GOT3 (cell line): ENCODE measurements at regions not wholly inside any gene's neighbourhood (a gene's known extent, or its start where the extent isn't known, plus 50 kb on each side); places are given as distances from the start of the nearest gene placed in this dataset.

Source experiments
- DNase-seq: peaks from one replicate; lab custom pipeline; 2025; ENCODE audit warnings: mixed read lengths; lab: John Stamatoyannopoulos, UW

DNA sequence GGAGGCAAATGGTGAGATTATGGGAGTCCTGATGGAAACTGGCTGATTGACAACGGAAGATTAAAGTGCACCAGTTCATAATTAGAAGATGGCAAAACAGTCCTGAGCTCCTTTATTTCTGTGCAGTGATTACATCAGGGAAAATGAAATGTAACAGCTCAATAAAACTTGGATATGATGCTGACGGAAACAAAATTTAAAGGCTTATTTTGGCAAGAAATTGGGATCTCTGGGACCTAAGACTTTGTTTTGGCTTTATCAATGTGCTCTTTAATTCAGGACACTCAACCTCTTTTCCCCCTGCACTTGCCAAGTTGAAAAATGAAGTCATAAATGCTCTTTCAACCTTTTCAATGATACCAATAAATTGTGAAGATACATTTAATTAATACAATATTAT lies 226.8 kb downstream of the C6orf118 start:
- DNase-seq, result no peak

DNA sequence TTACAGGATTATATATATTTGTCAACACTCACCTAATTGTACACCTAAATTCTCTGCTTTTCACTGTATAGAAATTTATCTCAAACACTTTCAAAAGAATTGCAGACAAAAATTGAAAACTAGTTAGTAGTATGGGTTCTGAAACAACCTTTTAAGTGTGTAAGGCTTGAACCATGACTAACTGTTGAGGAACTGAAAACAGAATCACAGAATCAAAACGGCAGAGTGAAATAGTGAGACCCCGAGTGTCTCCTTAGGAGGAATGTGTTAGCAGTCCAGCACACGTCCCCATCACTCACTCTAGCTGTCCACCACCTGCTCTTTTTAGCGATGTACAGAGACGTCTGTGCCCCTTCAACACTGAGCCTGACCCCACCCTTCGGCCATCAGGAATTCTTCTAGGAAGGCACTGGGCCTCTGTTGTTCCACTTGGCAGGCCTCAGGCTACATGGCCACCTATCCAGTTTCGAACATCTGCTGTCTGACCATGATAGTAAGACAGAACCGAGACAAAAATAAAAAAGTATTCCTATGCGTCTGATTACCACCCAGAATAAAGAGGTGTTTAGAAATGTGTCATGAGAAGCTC lies 227.4 kb downstream of the C6orf118 start:
- no peak for DNase-seq

DNA sequence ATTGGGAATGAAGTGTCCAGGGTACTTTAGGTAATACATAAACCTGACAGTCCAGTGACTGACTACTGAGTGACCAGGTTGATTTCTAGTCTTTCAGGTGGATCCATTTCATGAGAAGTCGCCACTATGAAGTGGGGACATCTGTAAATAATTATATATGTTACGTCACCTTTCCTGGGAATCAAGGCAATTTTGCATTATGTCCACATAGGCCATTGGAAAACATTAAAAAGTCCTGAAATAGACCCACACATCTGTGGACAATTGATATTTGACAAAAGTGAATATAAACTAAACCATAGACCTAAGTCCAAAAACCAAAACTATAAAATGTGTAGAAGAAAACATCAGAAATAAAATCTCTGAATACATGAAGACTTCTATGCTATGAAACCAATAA lies 231.5 kb downstream of the C6orf118 start:
- DNase-seq, result no peak

DNA sequence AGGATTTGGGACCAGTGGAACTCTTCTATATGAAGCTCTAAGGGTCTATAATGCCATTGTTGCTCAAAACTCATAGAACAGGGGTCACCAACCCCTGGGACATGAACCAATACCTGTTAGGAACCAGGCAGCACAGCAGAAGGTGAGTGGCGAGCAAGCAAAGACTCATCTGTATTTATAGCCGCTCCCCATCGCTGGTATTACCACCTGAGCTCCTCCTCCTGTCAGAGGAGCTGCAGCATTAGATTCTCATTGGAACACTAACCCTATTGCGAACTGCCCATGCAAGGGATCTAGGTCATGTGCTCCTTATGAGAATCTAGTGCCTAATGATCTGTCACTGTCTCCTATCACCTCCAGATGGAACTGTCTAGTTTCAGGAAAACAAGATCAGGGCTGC lies 237.5 kb downstream of the C6orf118 start:
- no peak for DNase-seq

DNA sequence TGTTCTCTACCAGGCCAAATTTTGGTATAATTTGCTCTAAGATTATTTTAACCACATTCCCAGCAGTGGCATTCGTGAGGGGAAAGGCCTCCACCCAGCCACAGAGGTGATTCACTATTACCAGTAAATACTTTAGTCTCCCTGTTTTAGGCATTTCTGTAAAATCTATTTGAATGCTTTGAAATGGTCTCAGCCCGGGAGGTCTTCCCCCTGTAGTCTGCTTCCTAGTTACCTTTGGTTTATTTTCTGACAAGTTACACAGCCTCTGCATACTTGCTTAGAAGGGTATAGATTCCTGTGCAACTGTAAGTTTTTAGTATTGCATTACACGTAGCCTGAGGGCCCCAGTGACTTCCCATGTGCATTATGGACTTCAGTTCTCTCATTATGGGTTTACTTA lies 248.7 kb downstream of the C6orf118 start:
- DNase-seq, result no peak

DNA sequence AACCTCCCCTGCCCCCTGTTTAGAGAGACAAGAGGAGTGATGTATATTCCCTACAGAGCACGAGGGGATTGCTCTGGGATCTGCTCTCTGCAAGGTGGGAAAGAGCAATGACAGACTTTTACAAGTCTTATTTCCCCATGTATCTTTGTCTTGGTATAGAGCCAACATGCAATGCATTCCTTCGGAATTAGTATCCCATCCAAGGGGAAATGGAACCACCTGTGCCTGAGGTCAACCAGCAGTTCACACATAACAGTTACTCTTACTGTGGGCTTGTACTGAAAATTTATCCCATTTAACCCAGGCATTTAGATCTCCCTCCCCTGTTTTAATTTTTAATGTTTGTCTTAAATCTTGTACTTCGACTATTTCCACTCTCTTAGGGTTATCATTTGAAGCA lies 250.4 kb downstream of the C6orf118 start:
- DNase-seq, result no peak

DNA sequence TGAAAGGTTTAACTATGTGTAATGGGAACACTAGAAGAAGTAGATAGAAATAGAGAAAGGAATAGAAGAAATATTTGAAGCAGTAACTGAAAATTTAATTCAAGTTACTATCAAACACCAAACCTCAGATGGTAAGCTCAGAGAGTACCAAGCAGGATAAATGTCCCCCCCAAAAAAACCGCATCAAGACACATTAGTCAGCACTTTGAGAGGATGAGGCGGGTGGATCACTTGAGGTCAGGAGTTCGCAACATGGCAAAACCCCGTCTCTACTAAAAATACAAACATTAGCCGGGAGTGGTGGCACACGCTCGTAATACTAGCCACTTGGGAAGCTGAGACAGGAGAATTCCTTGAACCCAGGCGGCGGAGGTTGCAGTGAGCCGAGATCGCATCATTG lies 253.1 kb downstream of the C6orf118 start:
- no peak for DNase-seq

DNA sequence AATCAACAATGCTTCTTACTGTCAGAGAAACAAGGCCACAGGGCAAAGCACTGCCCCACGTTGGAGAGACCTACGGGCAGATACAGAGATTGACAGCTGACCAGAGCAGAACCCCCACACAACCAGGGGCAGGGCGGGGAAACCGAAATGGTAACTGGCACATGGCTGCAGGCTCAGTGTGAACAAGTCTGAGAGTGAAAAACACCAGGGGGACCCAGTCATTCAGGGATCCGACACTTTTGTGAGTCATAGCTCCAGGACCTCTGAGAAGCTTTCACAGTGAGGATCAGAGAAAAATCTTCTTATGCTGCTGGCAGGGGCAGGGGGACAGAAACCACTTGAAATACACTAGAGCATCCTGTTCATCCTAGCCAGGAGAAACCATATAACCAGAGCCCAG lies 254.2 kb downstream of the C6orf118 start:
- no peak for DNase-seq

DNA sequence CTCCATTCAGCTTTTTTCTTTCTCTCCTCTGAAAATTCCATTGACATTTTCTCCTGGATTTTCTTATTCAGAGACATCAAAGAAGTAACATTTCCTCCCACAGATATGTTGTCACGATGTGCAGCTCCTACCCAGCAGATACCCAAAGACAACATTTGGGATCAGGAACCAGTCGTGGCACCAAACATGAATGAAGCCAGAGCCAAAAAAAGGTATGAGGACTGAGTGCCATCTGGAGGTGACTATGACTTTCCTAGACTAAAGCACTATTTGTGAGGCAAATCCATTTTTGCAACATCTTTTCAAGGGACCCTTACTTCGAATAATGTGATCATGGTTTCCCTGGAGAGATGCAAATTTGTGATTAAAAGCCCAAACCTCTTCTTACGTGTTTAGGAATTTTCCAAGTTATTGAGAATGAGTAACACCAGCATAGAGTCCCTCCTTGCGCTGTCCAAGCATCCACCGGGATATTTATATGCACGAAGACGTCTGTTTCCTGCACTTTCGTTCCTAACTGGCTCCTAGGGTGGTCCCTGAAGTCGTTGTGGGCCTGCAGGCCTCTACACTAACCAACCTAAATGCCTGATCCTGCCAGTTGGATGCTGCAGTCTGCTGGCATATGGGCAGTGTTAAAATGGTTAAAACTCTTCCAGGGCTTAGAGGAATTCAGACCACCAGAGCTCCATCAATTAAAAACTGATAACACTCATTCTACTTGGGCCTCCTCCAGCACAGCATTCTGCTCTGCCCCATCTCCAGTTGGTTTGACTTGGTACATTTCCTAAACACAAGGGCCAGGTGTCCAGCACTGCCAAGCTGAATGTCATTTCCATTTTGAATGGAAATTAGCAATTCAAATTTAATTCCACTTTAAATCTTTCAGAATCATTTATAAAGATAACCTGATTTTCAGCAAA lies 256.6 kb downstream of the C6orf118 start:
- DNase-seq, result no peak

DNA sequence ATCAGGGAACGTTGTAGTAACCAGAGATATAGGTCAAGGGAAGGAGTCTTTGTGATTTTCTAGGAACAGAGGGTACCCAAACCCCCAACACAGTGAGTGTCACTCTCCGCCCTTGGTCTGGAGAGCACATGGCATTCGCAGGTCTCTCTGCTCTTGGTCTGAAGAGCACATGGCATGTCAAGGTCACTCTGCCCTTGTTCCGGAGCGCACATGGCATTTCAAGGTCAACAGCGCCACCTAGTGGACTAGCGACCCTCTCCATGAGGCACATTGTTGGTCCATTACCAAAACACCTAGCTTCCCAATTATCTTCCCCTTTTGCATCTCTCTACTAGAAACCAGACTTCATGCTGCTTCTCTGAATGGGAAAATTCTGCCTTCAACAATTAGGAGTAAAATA lies 260.0 kb downstream of the C6orf118 start:
- DNase-seq, result no peak

DNA sequence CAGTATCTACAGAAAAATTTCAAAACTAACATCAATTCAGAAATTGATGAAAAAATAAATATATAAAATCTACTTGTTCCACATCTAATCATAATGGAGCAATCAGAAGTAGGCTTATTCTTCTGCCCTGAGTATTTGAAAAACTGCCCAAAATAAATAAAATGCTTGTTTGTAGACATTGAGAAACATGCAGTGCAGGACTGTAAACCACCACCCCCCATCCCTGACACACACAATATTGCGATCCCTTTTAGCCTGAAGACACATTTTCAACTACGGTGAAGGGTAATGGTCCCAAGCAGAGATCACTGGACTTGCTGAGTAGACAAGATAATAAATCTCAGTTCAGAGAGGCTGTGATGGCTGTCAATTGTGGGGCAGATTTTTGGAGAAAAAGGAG lies 261.5 kb downstream of the C6orf118 start:
- no peak for DNase-seq

DNA sequence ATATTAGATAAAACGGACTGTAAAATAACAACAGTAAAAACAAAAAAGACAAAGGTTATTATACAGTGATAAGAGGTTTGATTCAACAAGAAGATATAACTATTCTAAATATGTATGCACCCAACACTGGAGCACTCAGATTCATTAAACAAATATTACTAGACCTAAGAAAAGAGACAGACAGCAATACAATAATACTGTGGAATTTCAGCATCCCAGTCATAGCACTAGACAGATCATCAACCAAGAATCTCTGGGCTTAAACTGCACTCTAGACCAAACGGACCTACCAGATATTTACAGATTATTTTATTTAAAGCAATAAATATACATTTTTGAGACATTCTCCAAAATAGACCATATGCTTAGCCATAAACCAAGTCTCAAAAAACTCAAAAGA lies 263.8 kb downstream of the C6orf118 start:
- no peak for DNase-seq

DNA sequence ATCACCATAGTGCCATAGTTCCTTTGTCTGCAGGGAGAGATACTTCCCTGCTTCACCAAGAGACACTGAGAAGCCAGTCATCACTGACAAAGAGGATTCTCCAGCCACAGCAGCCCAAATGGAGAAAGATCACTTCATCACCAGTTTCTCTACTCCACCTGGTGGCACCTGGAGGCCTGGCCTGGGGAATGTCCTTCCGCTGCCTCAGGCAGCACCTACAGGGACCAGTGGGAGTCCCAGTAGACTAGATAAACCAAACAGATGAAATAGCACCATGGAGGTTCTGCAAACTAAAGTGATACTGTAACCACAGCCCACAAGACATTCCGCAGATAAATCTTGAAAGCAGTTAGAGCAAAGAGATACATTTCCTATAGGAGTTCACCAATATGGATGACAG lies 266.5 kb downstream of the C6orf118 start:
- no peak for DNase-seq

DNA sequence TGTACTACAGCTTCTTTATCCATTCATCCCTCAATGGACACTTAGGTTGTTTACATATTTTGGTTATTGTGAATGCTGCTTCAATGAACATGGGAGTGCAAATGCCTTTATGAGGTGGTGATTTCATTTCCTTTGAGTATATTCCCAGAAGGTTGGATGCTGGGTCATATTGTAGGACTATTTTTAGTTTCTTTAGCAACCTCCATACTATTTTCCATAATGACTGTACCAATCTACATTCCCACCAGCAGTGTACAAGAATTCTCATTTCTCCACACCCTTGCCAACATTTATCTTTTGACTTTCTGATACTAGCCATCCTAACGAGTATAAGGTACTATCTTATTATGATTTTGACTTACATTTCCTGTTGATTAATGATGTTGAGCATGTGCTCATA lies 269.0 kb downstream of the C6orf118 start:
- DNase-seq, result no peak

DNA sequence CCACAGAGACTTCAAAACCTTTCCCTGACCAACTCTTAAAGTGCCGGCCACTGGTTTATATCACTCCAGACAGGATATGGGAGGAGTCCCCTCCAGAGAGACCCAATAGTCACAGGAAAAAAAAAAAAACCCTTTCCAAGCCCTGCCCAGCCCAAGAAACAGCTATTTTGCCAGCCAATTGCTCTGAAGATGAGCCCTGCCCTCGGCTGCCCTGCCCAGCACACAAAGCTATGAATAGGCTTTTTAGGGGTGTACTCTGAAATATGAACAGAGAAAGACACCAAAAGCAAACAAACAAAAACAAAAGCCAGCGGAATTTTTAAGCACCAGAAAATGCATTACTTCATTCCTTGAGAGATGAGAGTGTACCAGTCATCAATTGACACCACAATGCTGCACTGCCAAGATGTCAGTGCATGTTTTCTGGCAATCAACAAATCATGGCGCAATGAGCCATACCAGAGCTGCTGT lies 275.1 kb downstream of the C6orf118 start:
- no peak for DNase-seq

DNA sequence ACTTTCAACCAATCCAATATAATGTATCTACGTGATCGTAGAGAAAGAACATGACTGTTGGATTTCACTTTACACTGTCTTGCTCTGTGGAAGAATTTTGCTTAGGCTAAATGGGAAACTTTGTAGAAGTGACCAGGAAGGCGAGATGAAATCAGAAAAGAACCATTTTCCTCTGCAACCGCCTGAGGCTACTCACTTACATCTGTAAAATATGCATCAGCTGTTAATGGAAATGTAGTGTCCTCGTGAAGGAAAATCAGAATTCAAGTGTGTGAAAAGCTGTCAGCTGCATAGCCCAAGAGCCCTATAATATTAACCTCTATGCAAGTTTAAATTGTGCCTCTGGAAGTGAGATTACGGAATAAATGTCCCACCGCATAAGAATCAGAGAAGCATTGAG lies 277.9 kb downstream of the C6orf118 start:
- DNase-seq, result no peak

DNA sequence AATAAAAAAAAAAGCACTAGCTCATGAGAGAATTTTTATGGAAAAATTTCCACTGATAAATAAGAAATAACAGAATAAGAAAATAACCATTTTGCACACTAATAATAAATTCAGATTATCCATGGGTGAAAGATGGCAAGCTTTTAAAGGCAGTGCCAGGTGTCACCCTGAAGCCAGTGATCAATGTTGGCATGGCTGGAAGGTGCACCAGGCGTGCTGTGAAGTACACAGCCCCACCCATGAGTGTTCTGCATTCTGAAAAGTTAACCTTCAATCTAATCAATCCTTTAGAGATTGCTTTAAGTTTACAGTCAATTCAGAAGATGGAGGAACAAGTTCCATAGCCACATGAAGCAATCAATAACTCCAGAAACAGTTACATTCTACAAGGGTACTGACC lies 284.4 kb downstream of the C6orf118 start:
- DNase-seq, result no peak

DNA sequence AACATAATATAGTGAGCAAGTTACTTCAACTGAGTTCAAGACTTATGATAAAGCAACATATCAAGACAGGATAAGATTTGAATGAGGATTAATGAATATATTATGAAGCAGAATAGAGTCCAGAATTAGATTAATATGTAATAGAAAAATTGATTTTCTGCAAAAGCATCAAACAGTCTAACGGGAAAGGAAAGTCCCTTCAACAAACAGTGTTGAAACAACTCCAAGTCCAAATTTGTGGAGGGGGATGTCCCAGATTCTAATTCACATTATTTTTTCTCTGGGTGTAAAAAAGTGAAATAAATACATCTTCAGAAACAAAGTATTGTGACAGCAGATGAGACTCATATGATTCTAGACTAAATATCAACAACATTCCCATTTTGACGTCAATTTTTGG lies 289.7 kb downstream of the C6orf118 start:
- DNase-seq, result no peak

DNA sequence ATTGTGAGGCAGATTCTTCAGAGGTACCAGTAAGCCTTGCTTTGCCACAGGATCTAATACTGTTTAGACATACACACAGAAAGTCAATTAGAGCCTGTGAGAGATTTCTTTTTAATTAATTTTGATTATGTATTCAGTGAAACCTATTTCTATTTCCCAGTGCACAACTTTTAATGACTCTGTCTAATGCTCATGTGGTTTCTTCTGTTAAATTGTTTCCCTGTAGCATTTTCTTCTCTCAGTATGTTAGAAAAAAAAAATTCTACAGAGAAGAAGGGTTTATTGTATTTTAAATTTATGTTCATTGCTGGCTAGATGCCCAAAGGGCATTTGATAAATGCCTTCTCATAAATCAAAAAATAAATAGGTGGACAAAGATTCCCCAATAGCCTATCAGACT lies 293.7 kb downstream of the C6orf118 start:
- no peak for DNase-seq

DNA sequence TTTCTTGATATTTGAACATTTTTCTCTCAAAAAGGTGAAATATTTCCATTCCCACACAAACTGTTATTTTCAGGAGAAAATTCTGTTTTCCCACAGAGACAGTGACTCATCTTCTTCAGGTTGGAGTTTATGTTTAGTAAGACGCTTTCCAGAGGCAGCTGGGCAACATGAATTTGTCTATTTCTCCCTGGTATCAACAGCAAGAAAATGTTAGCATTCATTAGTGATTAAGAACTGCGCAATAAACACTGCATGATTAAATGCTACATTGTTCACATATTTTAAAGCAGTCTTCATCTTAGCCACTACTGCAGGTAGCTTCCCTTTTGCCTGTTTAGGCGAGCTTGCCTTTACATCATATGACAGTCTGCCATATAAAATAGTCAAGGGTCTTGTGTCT lies 295.7 kb downstream of the C6orf118 start:
- DNase-seq, result no peak

DNA sequence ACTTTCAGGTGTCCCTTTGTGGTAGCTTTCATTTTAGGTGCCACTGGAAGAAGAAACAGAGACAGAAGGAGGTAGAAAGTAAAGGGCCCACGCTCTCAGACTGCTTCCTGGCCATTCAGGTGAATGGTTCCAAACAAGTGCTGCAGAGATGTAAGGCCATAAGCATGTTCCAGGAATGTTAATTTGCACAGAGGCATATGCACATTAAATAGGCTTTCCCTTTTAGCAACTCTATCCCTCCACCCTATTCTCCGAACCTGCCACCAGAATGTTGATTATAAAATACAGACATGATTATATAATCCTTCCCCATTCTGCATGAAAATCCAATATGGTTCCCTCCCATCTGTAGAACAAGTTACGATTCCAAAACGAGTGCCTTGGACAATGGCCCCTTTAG lies 297.2 kb downstream of the C6orf118 start:
- no peak for DNase-seq

DNA sequence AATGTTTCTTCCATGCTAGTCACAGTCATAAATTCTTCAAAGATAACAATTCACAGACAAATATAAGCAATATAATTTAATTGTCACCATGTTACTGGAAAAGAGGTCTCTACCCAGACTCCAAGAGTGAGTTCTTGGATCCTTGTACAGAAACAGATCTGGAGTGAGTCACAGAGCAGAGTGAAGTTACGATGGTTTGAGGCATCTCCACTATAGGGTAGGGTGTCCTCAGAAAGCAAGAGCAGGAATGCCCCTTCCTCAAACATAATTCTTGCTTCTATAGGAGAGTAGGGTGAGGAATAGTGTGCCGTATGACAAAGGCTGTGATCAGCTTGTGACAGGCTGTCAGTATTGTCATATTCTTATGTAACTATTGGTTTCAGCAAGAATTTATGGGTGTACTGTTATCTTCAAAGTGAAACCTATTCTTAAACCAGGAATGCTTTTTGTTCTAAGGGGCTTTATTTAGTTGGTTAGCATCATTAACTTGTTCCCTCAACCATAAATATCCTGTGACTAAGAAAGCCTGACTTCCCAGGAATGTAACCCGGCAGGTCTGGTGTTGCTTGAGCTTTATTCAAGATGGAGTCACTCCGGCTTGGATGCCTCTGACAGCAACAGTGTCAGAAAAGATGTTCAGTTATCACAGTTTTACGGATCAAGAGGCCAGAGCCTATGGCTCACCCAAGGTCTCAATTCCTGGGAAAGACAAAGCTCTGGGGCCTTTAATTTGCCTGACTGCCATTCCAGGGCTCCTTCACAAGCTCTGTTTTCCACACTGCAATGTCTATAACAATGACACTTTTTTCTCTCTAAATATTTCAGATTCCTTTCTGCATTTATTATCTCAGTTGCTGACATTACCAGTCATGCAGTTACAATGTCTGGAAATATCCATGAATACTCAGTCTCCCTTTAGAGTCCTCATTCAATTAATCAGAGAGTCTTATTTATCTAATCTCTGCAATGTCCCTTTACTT lies 298.6 kb downstream of the C6orf118 start:
- DNase-seq, result no peak
